ENCODE measurements at regions not wholly inside any gene's neighbourhood (a gene's known extent, or its start where the extent isn't known, plus 50 kb on each side); places are given as distances from the start of the nearest gene placed in this dataset.

GRCh38 chr7:138169441-138169851 lies 93.2 kb downstream of the AKR1D1 start:
- TF ChIP-seq, protein P1, sequence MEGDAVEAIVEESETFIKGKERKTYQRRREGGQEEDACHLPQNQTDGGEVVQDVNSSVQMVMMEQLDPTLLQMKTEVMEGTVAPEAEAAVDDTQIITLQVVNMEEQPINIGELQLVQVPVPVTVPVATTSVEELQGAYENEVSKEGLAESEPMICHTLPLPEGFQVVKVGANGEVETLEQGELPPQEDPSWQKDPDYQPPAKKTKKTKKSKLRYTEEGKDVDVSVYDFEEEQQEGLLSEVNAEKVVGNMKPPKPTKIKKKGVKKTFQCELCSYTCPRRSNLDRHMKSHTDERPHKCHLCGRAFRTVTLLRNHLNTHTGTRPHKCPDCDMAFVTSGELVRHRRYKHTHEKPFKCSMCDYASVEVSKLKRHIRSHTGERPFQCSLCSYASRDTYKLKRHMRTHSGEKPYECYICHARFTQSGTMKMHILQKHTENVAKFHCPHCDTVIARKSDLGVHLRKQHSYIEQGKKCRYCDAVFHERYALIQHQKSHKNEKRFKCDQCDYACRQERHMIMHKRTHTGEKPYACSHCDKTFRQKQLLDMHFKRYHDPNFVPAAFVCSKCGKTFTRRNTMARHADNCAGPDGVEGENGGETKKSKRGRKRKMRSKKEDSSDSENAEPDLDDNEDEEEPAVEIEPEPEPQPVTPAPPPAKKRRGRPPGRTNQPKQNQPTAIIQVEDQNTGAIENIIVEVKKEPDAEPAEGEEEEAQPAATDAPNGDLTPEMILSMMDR (IDR thresholded peaks at IDR 0.05; ENCODE audit: partially characterized antibody, unreplicated experiment): no peak
- no peak for DNase-seq
- no peaks in the 10 kb centered on the region for H3K27me3 Mint-ChIP-seq (ENCODE audit: unreplicated experiment)
- H3K27ac Mint-ChIP-seq (ENCODE audit: unreplicated experiment): peak overlapping the region; percentile 88
- peaks cover 2% of the 10 kb centered on the region for H3K9me3 Mint-ChIP-seq (ENCODE audit: unreplicated experiment)
- H3K36me3 Mint-ChIP-seq (ENCODE audit: unreplicated experiment): peaks cover 7% of the 10 kb centered on the region
- H3K4me1 Mint-ChIP-seq (ENCODE audit: low read depth, unreplicated experiment): peaks cover 21% of the 10 kb centered on the region
- peak overlapping the region; percentile 32 for H3K4me3 Mint-ChIP-seq (ENCODE audit: unreplicated experiment)

DNA sequence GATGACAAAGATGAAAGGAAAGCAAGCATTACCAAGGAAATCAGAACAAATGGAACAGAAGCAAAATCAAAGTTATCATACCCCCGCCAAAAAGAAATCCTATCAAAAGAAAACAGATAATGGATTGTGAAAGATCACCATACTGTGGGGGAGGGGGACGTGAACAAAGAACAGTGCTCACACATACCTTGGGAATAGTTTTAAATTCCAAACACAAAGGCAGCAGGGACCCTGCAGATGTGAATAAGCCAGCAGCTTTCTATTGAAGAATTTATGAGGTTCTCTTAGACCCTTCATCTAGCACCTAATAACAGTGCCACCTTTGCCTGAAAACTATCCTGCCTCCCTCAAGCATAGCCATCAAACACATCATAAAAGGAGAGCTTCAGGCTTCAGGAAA lies 94.0 kb downstream of the AKR1D1 start:
- no peak for DNase-seq

GRCh38 chr7:138170959-138171703 lies 94.9 kb downstream of the AKR1D1 start:
- Mint-ChIP-seq H3K4me1 (ENCODE audit: low read depth, unreplicated experiment) (peaks cover 21% of the 10 kb centered on the region), H3K9me3 (ENCODE audit: unreplicated experiment) (peaks cover 2% of the 10 kb centered on the region), H3K27ac (ENCODE audit: unreplicated experiment) (peak overlapping the region; percentile 75), H3K27me3 (ENCODE audit: unreplicated experiment) (no peaks in the 10 kb centered on the region), H3K36me3 (ENCODE audit: unreplicated experiment) (no peaks in the 10 kb centered on the region), H3K4me3 (ENCODE audit: unreplicated experiment) (no peak overlapping the region)
- TF ChIP-seq, protein P1 (IDR thresholded peaks at IDR 0.05; ENCODE audit: partially characterized antibody, unreplicated experiment): no peak
- no peak for DNase-seq

More for the DNA sequence above, 94.0 kb downstream of the AKR1D1 start:
- Mint-ChIP-seq H3K4me3 (ENCODE audit: unreplicated experiment) (peak overlapping the region; percentile 15), H3K27ac (ENCODE audit: unreplicated experiment) (peak overlapping the region; percentile 75), H3K4me1 (ENCODE audit: low read depth, unreplicated experiment) (peaks cover 21% of the 10 kb centered on the region), H3K9me3 (ENCODE audit: unreplicated experiment) (peaks cover 2% of the 10 kb centered on the region), H3K27me3 (ENCODE audit: unreplicated experiment) (no peaks in the 10 kb centered on the region), H3K36me3 (ENCODE audit: unreplicated experiment) (no peaks in the 10 kb centered on the region)
- TF ChIP-seq, protein P1 (IDR thresholded peaks at IDR 0.05; ENCODE audit: partially characterized antibody, unreplicated experiment): no peak

DNA sequence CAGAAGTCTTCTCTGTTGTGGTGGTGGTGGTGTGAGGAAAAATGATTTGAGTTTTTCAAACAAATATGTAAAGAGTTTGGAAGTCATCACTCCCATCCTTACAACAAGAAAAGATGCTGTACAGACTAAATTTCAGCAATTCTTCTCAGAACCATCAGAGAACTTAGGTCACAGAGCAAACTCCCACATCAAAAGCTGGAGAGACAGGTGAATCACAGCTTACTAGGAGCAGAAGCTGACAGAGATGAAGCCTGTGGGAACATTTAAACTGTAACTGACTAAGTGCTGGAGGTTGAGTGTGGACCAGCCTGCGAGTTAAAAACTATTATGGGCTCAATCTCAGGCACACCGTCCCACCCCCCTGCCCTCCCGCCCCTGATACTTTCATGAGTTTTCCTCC lies 97.3 kb downstream of the AKR1D1 start:
- H3K9me3 Mint-ChIP-seq (ENCODE audit: unreplicated experiment): peaks cover 3% of the 10 kb centered on the region
- no peak overlapping the region for H3K4me3 Mint-ChIP-seq (ENCODE audit: unreplicated experiment)
- peaks cover 18% of the 10 kb centered on the region for H3K4me1 Mint-ChIP-seq (ENCODE audit: low read depth, unreplicated experiment)
- no peak for DNase-seq
- TF ChIP-seq, protein P1 (IDR thresholded peaks at IDR 0.05; ENCODE audit: partially characterized antibody, unreplicated experiment): no peak
- no peaks in the 10 kb centered on the region for H3K27me3 Mint-ChIP-seq (ENCODE audit: unreplicated experiment)
- H3K27ac Mint-ChIP-seq (ENCODE audit: unreplicated experiment): no peak overlapping the region
- H3K36me3 Mint-ChIP-seq (ENCODE audit: unreplicated experiment): no peaks in the 10 kb centered on the region

GRCh38 chr7:138176060-138176459 lies 99.8 kb downstream of the AKR1D1 start:
- Mint-ChIP-seq H3K4me1 (ENCODE audit: low read depth, unreplicated experiment) (no peaks in the 10 kb centered on the region), H3K4me3 (ENCODE audit: unreplicated experiment) (no peak overlapping the region), H3K36me3 (ENCODE audit: unreplicated experiment) (no peaks in the 10 kb centered on the region), H3K27ac (ENCODE audit: unreplicated experiment) (no peak overlapping the region), H3K9me3 (ENCODE audit: unreplicated experiment) (peaks cover 3% of the 10 kb centered on the region), H3K27me3 (ENCODE audit: unreplicated experiment) (no peaks in the 10 kb centered on the region)
- TF ChIP-seq, protein P1 (IDR thresholded peaks at IDR 0.05; ENCODE audit: partially characterized antibody, unreplicated experiment): no peak
- DNase-seq: no peak
